HG02973 (cell line): ENCODE measurements at regions not wholly inside any gene's neighbourhood (a gene's known extent, or its start where the extent isn't known, plus 50 kb on each side); places are given as distances from the start of the nearest gene placed in this dataset.
"Not testable (repeated sequence)": the region's sequence is repeated elsewhere in the genome, so short reads cannot be mapped to it uniquely, and the experiment has no call there.

Experiments used
- ATAC-seq: cut with Tn5 transposase; IDR thresholded peaks from one replicate; pipeline ENCODE4 v1.9.1; 2021; ENCODE audit warnings: moderate library complexity; ENCODE audit not compliant: unreplicated experiment

DNA sequence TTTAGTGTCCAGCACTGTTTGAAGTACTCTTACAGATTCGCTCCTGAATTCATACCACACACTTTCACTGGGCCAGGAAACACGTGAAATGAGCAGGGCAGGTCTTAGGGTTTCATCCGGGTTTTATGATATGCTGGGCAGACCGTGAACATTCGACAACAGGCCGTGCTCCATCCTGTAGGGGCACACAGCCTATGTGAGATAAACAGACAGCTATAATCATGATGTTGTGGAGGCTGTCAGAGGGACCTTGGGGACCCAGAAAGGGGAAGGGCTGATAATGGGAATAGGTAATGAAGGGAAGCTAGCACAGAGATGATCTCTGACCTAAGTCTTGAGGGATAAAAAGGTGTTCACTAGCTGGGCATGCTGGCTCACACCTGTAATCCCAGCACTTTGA lies 110.4 kb downstream of the RIN2 start:
- no peak for ATAC-seq

DNA sequence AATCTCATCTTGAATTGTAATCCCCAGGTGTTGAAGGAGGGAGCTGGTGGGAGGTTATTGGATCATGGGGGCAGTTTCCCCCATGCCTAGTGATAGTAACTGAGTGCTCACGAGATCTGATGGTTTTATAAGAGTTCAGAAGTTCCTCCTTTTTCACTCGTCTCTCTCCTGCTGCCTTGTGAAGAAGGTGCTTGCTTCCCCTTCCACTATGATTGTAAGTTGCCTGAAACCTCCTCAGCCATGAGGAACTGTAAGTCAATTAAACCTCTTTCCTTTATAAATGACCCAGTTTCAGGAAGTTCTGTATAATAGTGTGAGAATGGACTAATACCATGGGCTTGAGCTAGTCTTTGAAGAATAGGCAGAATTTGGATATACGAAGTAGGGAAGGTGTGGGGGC lies 113.9 kb downstream of the RIN2 start:
- ATAC-seq: no peak

DNA sequence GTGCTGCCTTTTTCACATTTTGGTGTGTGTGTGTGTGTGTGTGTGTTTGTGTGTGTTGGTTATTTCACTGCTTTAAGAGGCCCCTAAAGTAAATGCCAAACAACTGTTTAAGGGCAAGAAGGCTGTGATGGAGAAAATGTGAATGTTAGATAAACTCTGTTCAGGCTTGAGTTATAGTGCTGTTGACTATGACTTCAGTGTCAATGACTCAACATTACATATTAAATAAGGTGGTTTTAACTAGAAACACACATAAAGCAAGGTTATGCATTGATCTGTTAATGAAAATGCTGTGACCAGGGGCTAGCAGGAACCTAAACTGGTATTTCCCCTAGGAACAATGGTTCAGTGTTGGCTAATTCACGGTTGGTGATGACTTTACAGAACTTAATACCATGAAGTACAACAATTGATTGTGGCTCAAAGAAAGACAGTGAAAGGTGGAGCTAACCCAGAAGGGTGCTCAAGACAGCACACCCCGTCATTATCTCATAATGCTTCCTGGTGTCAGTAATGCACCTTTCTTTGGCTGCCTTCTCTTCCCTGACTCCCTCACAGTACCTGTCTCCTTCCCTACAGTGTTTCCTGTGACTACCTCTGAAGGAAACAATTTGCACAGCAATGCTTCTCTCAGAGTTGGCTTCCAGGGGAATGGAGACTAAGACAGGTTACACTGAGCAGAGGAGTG lies 116.1 kb downstream of the RIN2 start:
- ATAC-seq: no peak

DNA sequence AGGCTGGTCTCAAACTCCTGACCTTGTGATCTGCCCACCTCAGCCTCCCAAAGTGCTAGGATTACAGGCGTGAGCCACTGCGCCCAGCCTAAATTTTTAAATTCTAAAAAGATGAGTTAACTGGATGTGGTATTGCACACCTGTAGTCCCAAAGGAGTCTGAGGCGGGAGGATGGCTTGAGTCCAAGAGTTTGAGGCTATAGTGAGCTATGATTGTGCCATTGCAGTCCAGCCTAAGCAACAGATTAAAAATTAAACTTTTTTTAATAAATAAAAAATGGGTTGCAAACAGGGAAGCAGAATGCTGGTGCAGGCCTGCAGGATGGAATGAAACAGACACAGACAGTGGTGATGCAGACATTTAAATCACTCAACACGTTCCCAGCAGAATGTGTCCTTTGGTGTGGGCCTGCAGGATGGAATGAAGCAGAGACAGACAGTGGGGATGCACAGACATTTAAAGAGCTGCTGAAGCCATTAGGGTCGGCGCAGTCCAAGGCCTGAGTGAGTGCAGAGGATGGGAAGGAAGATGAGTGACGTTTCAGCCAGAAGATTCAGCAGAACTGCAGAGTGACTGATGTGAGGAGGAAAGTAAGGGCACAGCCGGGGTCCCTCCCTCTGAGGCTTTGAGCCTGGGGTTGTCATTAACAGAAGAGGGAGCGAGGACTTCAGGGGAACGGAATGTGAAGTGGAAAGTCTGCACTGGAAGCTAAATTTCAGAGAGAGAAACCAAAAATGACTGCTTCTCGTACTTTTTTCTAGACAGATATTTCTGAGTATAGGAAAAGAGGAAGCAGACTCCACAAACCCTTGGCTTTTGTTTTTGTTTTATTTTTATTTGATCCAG lies 117.5 kb downstream of the RIN2 start:
- no peak for ATAC-seq

DNA sequence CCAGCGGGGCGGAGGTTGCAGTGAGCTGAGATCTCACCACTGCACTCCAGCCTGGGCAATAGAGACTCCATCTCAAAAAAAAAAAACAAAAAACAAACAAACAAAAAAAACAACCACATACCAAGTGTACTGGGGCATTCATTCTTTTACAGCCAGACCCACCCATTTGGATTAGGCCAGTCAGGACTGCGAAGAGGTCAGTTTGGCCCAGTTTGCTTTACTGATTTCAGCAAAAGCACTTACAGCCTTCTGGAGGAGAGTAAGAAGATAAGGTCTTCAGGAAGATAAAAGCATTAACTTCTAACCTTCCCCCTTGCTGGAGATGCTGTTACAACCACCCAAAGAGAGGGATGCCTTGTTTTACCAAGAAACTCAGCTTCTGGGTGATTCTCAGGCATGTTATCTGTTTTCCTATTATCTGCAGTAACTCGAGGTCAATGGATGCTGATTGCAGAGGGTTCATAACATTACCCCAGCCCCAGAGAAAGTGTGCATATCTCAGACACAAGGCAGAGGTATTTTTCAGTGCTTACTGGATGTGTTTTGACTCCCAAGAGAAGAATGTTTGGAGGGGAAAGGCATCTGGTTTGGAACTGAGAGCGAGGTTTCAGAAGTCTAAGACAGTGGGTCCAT lies 118.9 kb downstream of the RIN2 start:
- ATAC-seq: no peak

DNA sequence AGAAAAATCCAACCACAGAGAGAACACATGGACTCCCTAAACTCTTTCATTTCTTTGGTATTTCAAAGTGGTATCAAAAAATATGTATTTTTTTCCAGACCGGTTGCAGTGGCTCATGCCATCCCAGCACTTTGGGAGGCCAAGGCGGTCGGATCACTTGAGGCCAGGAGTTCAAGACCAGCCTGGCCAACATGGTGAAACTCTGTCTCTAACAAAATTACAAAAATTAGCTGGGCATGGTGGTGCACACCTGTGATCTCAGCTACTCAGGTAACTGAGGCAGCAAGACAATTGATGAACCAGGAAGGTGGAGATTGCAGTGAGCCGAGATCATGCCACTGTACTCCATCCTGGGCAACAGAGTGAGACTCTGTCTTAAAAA lies 121.8 kb downstream of the RIN2 start:
- not testable (repeated sequence) for ATAC-seq

DNA sequence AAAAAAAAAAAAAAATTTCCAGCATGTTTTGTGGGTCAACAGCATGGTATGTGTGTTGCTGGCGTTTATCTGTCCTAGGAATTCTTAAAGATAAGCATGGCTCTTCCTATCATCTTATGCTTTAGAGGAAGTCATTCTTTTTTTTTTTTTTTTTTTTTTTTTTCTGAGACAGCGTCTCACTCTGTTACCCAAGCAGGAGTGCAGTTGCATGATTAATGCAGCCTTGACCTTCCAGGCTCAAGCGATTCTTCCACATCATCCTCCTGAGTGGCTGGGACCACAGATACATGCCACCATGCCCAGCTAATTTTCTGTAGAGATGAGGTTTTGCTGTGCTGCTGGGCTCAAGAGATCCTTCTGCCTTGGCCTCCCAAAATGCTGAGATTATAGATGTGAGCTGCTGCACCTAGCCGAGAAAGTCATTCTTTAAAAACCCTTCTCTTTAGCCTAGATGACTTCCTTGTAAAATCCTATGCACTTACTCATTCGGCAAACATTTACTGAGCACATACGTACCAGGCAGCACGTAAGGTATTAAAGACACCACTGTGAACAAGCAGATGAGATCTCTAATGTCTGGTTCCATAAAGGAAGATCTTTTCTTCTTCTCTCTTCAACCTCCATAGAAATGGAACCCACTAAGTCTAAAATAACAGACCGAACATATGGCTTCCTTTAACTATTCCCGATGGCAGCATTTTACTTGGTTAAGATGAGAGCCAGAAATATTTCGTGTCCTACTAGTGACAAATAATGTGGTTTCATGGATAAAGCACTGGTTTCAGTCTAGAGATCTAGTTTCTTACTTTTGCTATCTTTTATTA lies 122.4 kb downstream of the RIN2 start:
- no peak for ATAC-seq

DNA sequence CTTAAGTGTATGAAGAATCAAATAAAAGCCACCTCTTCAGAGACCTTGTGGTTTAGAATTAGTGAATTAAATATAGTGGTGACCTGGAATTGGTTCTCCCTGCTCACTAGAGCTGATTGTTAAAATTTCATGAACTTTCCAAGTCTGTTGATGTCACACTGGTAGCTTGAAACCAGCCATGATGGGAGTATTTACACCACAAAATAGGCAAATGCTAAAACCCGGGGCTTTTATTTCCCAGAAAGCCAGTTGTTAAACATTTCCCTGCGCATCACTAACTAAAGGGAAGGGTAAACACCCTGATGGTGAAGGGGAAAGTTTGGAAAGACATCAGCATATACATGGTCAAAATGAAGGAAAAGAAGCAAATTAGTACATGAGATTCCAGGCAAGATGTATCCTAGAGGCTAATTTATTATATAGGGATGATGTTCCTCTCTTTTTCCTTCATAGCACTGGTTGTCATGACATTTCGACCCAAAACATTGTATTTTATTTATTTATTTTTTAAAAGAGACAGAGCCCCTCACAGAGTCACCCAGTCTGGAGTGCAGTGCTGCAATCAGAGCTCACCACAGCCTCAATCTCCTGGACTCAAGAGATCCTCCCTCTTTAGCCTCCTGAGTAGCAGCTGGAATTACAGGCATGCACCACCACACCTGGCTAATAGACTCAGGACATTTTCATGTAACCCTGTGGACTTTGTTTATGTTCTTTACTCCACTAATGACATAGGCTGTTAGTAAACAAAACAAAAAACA lies 123.2 kb downstream of the RIN2 start:
- ATAC-seq: no peak

DNA sequence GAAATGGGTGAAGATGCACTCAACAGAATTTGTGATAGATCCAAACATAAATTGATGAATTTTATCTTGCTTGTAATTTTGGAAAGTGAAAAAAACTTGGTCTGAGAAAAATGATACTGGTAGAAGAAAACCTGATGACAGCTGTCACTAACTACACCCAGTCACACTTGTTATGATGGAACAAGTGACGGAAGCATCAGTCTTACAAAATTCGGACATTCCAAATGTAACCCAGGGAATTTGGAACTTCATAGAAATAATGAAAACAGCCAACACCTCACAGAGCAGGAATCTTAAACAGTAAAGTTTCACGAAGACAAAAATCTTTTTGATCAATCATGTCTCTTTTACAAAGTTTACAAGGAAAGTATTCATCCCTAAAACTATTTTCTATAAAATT lies 123.9 kb downstream of the RIN2 start:
- no peak for ATAC-seq

DNA sequence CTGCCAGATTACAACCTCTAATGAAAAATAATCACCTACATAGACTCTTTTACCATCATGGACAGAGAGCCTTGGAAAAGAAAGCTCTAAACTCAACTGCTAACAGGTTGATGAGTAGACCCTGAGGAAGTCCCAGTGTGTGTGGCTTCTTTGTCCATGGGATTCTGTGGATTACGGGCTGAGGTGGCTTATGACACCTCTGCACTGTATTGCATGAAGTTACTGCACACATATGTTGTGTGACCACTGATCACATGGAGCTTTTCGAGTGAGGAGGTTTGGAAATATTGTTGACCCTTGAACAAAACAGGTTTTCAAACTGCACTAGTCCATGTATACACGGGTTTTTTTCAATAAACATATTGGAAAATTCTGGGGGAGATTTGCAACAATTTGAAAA lies 124.4 kb downstream of the RIN2 start:
- no peak for ATAC-seq

DNA sequence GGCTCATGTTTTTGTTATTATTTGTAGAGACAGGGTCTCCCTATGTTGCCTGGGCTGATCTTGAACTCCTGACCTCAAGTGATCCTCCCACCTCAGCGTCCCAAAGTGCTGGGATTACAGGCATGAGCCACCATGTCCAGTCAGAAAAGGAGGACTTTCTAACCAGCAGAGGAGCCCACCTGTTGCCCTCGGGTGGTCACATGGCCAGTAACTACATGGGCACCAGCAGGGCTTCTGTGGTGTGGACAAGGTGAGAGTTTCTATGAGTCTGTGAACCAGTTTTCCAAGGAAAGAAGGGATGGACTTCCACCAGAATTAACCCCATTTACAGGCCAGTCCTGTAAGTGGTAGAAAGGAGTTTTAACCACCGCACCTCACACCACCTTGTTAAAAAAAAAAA lies 125.4 kb downstream of the RIN2 start:
- ATAC-seq: no peak

DNA sequence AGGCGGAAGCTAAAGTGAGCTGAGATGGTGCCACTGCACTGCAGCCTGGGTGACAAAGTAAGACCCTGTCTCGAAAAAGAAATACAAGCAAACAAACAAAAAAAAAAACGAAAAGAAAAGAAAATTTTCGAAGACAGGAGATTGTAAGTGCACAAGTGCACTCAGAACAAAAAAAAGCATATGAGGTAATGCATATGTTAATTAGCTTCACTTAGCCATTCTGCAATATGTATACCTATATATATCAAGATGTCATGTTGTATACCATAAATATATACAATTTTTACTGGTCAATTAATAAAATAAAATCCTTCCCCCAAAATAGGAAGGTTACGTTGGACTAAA lies 127.5 kb downstream of the RIN2 start:
- ATAC-seq: no peak

DNA sequence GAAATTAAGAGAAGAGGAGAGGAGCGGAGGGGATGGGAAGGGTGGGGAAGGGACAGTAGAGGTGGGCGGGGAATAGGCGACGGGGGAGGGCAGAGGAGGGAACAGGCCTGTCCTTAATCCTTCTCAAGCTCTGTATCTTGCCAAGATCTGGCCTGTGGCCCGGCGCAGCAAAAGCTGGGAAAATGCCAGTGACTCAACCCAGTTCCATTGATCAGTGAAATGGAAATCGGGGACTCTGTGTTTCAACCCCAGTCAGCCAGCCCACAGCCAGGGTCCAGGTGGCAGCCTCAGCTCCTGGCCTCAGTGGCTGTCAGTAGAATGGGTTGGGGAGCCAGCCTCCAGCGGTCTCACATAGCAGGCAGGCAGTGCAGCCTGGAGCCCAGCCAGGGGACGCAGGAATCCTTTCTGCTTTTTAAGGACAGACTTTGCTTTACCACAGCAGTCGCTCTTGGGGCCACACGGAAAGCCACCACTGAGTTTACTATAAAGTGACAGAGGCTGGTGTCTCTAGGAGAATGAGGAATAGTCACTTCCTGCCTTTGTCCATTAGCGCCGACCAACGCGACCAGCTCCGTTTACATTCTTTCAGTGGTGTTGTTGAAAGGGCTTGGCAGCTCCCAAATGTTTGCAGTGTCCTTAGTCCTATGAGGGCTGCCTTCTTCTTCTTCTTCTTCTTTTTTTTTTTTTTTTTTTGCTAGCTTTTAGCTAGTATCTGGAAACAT lies 128.0 kb downstream of the RIN2 start:
- no peak for ATAC-seq

DNA sequence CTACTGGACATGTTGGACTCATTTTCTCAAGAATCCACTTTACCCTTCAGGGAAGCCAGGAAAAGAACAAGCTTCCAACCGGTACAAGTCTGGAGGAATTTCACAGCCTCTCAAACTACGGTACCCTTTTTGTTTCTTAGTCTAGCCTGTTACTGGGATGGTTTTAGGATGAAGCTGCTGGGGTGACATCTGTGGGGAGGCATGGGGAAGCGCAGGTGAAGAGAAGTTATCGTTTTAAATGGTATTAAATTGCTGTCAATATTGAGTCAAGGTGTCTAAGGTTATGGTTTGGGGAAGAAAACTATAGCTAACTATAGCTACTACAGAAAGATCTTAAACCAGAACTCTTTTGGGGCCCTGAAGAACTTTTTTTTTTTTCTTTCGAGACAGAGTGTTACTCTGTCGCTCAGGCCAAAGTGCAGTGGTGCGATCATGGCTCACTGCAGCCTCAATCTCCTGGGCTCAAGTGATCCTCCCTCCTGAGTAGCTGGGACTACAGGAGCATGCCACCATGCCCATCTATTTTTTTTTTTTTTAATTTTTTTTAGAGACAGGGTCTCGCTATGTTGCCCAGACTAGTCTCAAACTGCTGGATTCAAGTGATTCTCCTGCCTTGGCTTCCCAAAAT lies 128.7 kb downstream of the RIN2 start:
- no peak for ATAC-seq

DNA sequence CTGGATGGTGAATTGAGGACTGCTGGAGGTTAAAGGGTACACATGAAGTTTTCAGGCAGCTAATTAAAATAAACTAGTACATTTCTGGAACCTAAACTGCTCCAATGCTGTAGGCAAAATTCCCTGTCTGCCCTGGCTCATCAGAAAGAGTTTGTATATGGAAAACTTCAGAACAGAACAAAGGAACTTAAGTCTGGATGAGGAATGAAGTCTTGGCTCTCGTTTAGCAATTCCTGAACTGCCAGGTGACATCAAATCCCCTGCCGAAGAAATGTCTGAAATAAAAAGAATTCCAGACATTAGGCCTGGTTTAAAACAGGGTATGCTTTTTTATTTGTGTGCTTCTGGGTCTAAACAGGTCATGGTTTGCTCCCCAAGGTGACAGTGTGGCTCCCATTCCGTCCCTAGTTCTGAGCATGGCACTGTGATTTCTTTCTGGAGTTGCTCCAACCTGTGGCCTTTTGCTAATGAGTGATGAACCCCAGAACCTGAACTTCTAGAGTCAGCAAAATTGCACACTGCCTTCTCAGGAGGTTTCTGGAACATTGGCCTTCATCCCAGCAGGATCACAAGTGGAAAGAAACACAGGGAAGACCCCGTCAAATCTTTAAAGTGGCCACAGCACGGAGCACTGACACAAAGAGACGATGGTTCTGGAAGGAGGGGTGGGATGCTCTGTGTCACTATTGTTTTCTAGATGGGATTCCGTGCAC lies 129.4 kb upstream of the NAA20 start:
- ATAC-seq: no peak

DNA sequence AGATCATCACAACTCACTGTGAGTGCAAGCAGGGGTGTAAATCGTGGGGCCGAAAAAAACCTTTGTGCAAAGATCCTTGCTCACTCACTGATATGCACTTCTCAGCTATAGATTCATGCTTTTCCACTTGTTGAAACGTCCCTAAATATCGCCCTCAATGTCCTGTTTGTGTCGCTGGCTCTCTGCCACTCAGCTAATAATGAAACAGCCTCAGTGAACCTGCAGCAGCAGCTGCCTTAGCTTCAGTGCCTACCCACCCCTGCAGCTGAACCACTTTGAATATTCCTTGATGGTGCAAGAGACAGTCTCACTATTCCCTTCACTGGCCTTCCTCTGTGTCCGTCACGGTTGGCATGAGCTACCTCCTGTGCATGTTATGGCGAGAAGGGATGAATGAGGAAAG lies 128.9 kb upstream of the NAA20 start:
- ATAC-seq: no peak

DNA sequence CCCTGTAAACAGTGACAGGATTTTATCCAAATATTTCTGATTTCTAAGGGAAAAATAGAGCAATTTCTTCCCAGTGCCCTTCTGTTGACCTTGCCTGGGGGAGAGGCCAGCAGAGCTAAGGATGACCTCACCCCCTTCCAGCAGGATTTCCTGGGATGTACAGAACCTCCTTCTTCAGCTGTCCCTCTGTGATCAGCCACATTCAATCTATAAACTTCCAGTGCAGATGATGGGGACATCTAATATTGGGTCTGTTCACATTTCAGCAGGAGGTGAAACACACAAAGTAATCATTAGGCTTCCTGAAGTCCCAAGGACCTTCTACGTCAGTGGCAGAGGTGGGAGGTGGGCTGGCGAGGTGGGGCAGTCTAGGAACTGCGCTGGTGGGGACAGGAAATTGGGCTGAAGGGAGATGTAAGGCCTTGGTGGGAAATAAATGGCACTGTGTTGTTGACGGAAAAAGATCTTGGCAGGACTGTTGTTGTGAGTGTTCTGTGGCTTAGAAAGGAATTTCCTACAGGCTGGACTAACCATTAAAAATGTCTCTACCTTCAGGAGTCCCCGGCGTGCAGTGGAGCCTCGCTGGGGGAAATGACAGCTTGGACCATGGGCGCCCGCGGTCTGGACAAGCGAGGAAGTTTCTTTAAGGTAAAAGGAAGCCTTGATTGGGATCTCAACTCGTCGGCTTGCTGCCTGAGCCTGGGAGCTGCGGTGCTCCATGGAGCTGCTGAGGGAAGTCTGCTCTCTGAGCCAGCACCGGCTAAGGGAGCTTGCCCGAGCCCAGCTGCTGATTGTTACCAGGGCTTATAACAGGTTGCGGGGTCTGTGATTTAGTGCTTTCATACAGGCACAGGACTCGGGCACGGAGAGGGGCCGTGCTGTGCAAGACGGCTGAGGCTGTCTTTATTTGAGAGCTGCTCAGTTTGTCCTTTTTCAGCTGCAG lies 127.9 kb upstream of the NAA20 start:
- ATAC-seq: no peak
